K562 (cell line): ENCODE measurements at regions not wholly inside any gene's neighbourhood (a gene's known extent, or its start where the extent isn't known, plus 50 kb on each side); places are given as distances from the start of the nearest gene placed in this dataset.

Source experiments
- ATAC-seq: fragments of 200-7000 bp; cut with Tn5 transposase; 3 replicates; pipeline ENCODE4 v1.9.1; 2020; ENCODE audit warnings: moderate library complexity
- BruUV-seq: library from RNA; stranded (reverse); fragments of 400-500 nt; replicated peaks from 2 replicates; lab custom pipeline; 2021; lab: Mats Ljungman, UMichigan
- CTCF ChIA-PET: fragments of 300-600 bp; formaldehyde crosslinking; extraction: SDS; loops from one replicate; lab custom pipeline; 2021; ENCODE audit warnings: low intra/inter-chr PET ratio; lab: Yijun Ruan, JAX
- POLR2A ChIA-PET: fragments of 300-600, 350-650 bp; sonication (Branson Sonifier 250); formaldehyde crosslinking; extraction: SDS; loops from one replicate; lab custom pipeline; 2021; ENCODE audit warnings: antibody characterized with exemption, inconsistent platforms; lab: Yijun Ruan, JAX
- DNase-seq, 4 experiments: peaks; one replicate each; pipeline versions ENCODE4 v3.0.0 to v3.0.0-alpha.2; 2011 to 2018; ENCODE audit warnings: low spot score in 3 of 4, mixed read lengths in 3 of 4; ENCODE audit errors: extremely low read depth in 1 of 4
- FAIRE-seq: peaks from 2 replicates; lab custom pipeline; 2011; peaks lifted over from hg19 to GRCh38; lab: Jason Lieb, UNC
- H2AFZ ChIP-seq: 2 replicates; pipeline ENCODE4 v1.6.0; 2011; ENCODE audit warnings: low read depth, low read length, control low read depth, inconsistent platforms
- H3K27ac ChIP-seq: fragments of 200-600 bp; 3 replicates; pipeline ENCODE4 v1.8.0; 2011; ENCODE audit warnings: low read depth, mild to moderate bottlenecking, control low read depth, inconsistent platforms, low read length, moderate library complexity, mixed read lengths; ENCODE audit errors: extremely low read depth
- H3K27me3 ChIP-seq, 2 experiments: fragments of 300-600 bp in 1 of 2; 2 replicates in 1 of 2; 3 replicates in 1 of 2; pipeline versions ENCODE4 v1.6.0 to v1.8.0; 2011; ENCODE audit warnings: inconsistent platforms in 2 of 2, low read length in 2 of 2, mild to moderate bottlenecking in 1 of 2, mixed read lengths in 1 of 2, moderate library complexity in 1 of 2; ENCODE audit not compliant: control insufficient read depth in 2 of 2, insufficient read depth in 2 of 2
- H3K36me3 ChIP-seq: fragments of 300-600 bp; 3 replicates; pipeline ENCODE4 v1.8.0; 2011; ENCODE audit warnings: mild to moderate bottlenecking, low read length, inconsistent platforms; ENCODE audit not compliant: control insufficient read depth, insufficient read depth
- H3K4me1 ChIP-seq, 2 experiments: fragments of 200-600 bp in 1 of 2; replicated peaks in 1 of 2; 2 replicates in 1 of 2; 3 replicates in 1 of 2; pipeline versions ENCODE4 v1.5.1 to v1.8.0; 2011; ENCODE audit warnings: inconsistent platforms in 2 of 2, low read length in 2 of 2, mild to moderate bottlenecking in 1 of 2, mixed read lengths in 1 of 2, moderate library complexity in 1 of 2; ENCODE audit not compliant: control insufficient read depth in 2 of 2, insufficient read depth in 2 of 2
- H3K4me2 ChIP-seq: 2 replicates; pipeline ENCODE4 v1.6.1; 2011; ENCODE audit warnings: low read length, control low read depth, inconsistent platforms, mixed read lengths; ENCODE audit not compliant: insufficient read depth
- H3K4me3 ChIP-seq: fragments of 200-600 bp; sonication (generic), shearing (Covaris generic); 2 replicates; pipeline ENCODE4 v1.5.1; 2016; ENCODE audit warnings: control low read depth, inconsistent platforms
- H3K79me2 ChIP-seq: fragments of 200-600 bp; 3 replicates; pipeline ENCODE4 v1.8.0; 2011; ENCODE audit warnings: low read length, inconsistent platforms; ENCODE audit not compliant: control insufficient read depth, insufficient read depth
- H3K9ac ChIP-seq, 2 experiments: 2 replicates each; pipeline versions ENCODE4 v1.6.0 to v1.6.1; 2011; ENCODE audit warnings: low read depth in 2 of 2, low read length in 2 of 2, control low read depth in 1 of 2, inconsistent platforms in 1 of 2, mild to moderate bottlenecking in 1 of 2, mixed read lengths in 1 of 2; ENCODE audit not compliant: insufficient read depth in 1 of 2
- H3K9me1 ChIP-seq: one replicate; pipeline ENCODE4 v1.6.0; 2011; ENCODE audit warnings: inconsistent platforms, mild to moderate bottlenecking, low read length, moderate library complexity; ENCODE audit not compliant: control insufficient read depth, insufficient read depth
- H3K9me3 ChIP-seq: replicated peaks from 2 replicates; pipeline ENCODE4 v1.5.1; 2011; ENCODE audit warnings: low read depth, low read length, inconsistent platforms; ENCODE audit not compliant: control insufficient read depth, insufficient read depth
- H4K20me1 ChIP-seq: replicated peaks from 2 replicates; pipeline ENCODE4 v1.6.1; 2011; ENCODE audit warnings: low read length, inconsistent platforms, mixed read lengths; ENCODE audit not compliant: control insufficient read depth, insufficient read depth
- BCOR ChIP-seq: fragments of 450-650 bp; IDR thresholded peaks from 2 replicates; pipeline ENCODE4 v1.6.1; 2016
- CBX1 ChIP-seq: sonication (generic); IDR thresholded peaks from 2 replicates; pipeline ENCODE4 v1.6.1; 2016; ENCODE audit warnings: antibody characterized with exemption, low read depth, mild to moderate bottlenecking
- CUX1 ChIP-seq: fragments of 200-800 bp; sonication (Bioruptor generic); IDR thresholded peaks from 2 replicates; pipeline ENCODE4 v1.6.1; 2016; ENCODE audit warnings: missing genetic modification characterization, missing compliant biosample characterization
- EWSR1 ChIP-seq: fragments of 450-650 bp; IDR thresholded peaks from 2 replicates; pipeline ENCODE4 v1.6.1; 2018; ENCODE audit warnings: borderline replicate concordance, mild to moderate bottlenecking, low read depth, moderate library complexity; ENCODE audit not compliant: partially characterized antibody
- GABPB1 ChIP-seq: sonication (generic); formaldehyde crosslinking; IDR thresholded peaks from 2 replicates; pipeline ENCODE4 v1.8.0; 2022; ENCODE audit warnings: mild to moderate bottlenecking, missing genetic modification reagents
- KDM1A ChIP-seq, 2 experiments: fragments of 450-650 bp; IDR thresholded peaks; 2 replicates each; pipeline ENCODE4 v1.6.1; 2016; ENCODE audit warnings: mild to moderate bottlenecking in 2 of 2
- LEF1 ChIP-seq: fragments of 450-650 bp; IDR thresholded peaks from 2 replicates; pipeline ENCODE4 v1.6.1; 2016; ENCODE audit warnings: mild to moderate bottlenecking
- NCOA1 ChIP-seq: fragments of 450-650 bp; IDR thresholded peaks from 2 replicates; pipeline ENCODE4 v1.6.1; 2016; ENCODE audit warnings: low read depth
- NR3C1 ChIP-seq: sonication (generic); formaldehyde crosslinking; IDR thresholded peaks from 2 replicates; pipeline ENCODE4 v1.8.1; 2022; ENCODE audit warnings: missing genetic modification reagents
- PHTF2 ChIP-seq: fragments of 250-450 bp; sonication (Bioruptor Pico); IDR thresholded peaks from 2 replicates; pipeline ENCODE4 v1.5.0; 2021; ENCODE audit warnings: mild to moderate bottlenecking
- SMAD4 ChIP-seq: fragments of 250-450 bp; sonication (Bioruptor Pico); conservative IDR thresholded peaks from 2 replicates; pipeline ENCODE4 v1.8.0; 2021; ENCODE audit warnings: inconsistent platforms, mild to moderate bottlenecking, moderate library complexity
- USF1 ChIP-seq: sonication (generic); formaldehyde crosslinking; IDR thresholded peaks from 2 replicates; pipeline ENCODE4 v1.9.0; 2022; ENCODE audit warnings: mild to moderate bottlenecking, missing genetic modification reagents
- WGBS: fragments of 100-300 bp; shearing (Covaris generic); methylation state at CpG from one replicate; pipeline ENCODE4 v1.1.6; 2016; ENCODE audit warnings: low coverage, mixed read lengths; ENCODE audit not compliant: insufficient coverage; ENCODE audit errors: missing lambda C conversion rate; 5-methylcytosine and 5-hydroxymethylcytosine counted together
- in situ Hi-C: fragments of 300-500 bp; cut with MboI; formaldehyde crosslinking; loops from 4 replicates; pipeline ENCODE4 v1.15.0; 2018; ENCODE audit warnings: inconsistent platforms, mixed read lengths
- intact Hi-C: fragments of 100-400 bp; cut with micrococcal nuclease; formaldehyde crosslinking; loops from 2 replicates; pipeline ENCODE4 v1.14.2; 2022
- TF ChIP-seq, protein P1 (sequence below): conservative IDR thresholded peaks from 2 replicates; pipeline ENCODE4 v1.6.1; 2011; ENCODE audit warnings: low read depth, mild to moderate bottlenecking, low read length; ENCODE audit not compliant: control insufficient read depth
- TF ChIP-seq, protein P2 (sequence below), 2 experiments: IDR thresholded peaks in 1 of 2; conservative IDR thresholded peaks in 1 of 2; 2 replicates each; pipeline ENCODE4 v1.6.1; 2016; ENCODE audit warnings: low read depth in 2 of 2, mild to moderate bottlenecking in 1 of 2, missing compliant biosample characterization in 1 of 2, missing genetic modification characterization in 1 of 2, moderate library complexity in 1 of 2

DNA sequence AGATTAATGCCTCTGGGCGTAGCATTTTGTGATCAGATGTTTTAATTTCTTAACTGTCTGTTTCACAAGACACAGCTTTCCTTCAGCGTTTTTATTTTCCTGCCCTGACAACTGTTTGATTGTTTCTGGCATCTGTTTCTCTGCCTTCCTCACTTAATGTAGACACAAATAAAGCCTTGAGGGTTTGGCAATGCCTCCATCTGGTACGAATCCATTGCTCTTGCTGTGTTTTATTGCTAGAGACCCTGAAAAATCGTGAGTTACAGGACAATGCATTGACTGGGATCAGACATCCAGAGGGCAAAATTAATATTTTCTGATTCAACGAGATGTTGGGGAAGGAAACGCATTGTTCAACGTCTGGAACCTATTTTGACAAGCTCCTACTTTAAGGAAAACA, 363.5 kb downstream of the MRPL39 start:
- BruUV-seq, result no TSS peak
- 1% methylated on average over 7 of the region's 7 CpGs for WGBS
- CTCF ChIA-PET, result no interaction called here
- Histone ChIP-seq H3K79me2 (no peaks in the 10 kb centered on the region), H3K4me3 (no peak overlapping the region), H3K27ac (no peak overlapping the region), H3K36me3 (no peaks in the 10 kb centered on the region), H3K9me3 (no peaks in the 10 kb centered on the region; the same call in 1 of the 2 replicates), H3K9me1 (no peaks in the 10 kb centered on the region), H3K27me3 (no peaks in the 10 kb centered on the region), H3K9ac (no peak overlapping the region), H3K4me1 (no peaks in the 10 kb centered on the region), H2AFZ (no peak overlapping the region), H4K20me1 (no peaks in the 10 kb centered on the region), H3K4me2 (no peak overlapping the region)
- in situ Hi-C loops (no loop called here), intact Hi-C loops (no loop called here)
- POLR2A ChIA-PET, result no interaction called here
- DNase-seq (no peak), FAIRE-seq (no peak), ATAC-seq (no peak)
- TF ChIP-seq, protein P1, sequence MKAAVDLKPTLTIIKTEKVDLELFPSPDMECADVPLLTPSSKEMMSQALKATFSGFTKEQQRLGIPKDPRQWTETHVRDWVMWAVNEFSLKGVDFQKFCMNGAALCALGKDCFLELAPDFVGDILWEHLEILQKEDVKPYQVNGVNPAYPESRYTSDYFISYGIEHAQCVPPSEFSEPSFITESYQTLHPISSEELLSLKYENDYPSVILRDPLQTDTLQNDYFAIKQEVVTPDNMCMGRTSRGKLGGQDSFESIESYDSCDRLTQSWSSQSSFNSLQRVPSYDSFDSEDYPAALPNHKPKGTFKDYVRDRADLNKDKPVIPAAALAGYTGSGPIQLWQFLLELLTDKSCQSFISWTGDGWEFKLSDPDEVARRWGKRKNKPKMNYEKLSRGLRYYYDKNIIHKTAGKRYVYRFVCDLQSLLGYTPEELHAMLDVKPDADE, result no peak
- TF ChIP-seq, protein P2, sequence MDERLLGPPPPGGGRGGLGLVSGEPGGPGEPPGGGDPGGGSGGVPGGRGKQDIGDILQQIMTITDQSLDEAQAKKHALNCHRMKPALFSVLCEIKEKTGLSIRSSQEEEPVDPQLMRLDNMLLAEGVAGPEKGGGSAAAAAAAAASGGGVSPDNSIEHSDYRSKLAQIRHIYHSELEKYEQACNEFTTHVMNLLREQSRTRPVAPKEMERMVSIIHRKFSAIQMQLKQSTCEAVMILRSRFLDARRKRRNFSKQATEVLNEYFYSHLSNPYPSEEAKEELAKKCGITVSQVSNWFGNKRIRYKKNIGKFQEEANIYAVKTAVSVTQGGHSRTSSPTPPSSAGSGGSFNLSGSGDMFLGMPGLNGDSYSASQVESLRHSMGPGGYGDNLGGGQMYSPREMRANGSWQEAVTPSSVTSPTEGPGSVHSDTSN (CRISPR knock-in tag; IDR thresholded peaks at IDR 0.05; ENCODE audit: low read depth), result no peak
- TF ChIP-seq, protein P2 (tag; conservative IDR thresholded peaks at IDR 0.05; ENCODE audit: low read depth), result no peak
- TF ChIP-seq NCOA1 (no peak), USF1 (no peak), GABPB1 (no peak), KDM1A (IDR thresholded peaks at IDR 0.05) (no peak), BCOR (no peak), EWSR1 (no peak), CBX1 (no peak), NR3C1 (CRISPR knock-in tag) (no peak), PHTF2 (no peak), SMAD4 (no peak), LEF1 (no peak), CUX1 (CRISPR knock-in tag) (no peak)
